ENCODE measurements at regions not wholly inside any gene's neighbourhood (a gene's known extent, or its start where the extent isn't known, plus 50 kb on each side); places are given as distances from the start of the nearest gene placed in this dataset.
A peak's percentile ranks its signal among the peaks of the same experiment; 100 is the strongest.

DNA sequence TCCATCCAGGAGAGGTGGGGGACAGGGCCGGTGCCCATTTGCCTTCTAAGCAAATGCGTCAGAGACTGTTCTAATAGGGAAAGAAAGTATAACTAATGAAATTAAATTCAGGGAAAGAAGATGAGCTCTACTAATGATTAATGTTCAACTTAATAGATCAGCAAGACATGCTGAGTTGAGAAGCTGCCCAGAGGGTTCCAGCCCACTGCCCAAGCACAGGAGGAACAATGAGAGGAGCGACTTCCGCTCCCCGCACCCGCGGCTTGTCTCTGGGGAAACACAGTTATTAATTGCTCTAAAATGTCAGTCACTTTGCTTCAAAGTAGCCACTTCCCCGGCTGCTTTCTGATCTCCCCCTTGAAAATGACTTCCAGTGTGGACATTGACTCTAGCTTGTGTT, 331.3 kb downstream of the UQCRFS1 start:
- H3K4me3 ChIP-seq (replicated peaks; ENCODE audit: low read depth, low read length), result no peak overlapping the region
- TF ChIP-seq, protein P1, sequence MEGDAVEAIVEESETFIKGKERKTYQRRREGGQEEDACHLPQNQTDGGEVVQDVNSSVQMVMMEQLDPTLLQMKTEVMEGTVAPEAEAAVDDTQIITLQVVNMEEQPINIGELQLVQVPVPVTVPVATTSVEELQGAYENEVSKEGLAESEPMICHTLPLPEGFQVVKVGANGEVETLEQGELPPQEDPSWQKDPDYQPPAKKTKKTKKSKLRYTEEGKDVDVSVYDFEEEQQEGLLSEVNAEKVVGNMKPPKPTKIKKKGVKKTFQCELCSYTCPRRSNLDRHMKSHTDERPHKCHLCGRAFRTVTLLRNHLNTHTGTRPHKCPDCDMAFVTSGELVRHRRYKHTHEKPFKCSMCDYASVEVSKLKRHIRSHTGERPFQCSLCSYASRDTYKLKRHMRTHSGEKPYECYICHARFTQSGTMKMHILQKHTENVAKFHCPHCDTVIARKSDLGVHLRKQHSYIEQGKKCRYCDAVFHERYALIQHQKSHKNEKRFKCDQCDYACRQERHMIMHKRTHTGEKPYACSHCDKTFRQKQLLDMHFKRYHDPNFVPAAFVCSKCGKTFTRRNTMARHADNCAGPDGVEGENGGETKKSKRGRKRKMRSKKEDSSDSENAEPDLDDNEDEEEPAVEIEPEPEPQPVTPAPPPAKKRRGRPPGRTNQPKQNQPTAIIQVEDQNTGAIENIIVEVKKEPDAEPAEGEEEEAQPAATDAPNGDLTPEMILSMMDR (IDR thresholded peaks at IDR 0.05; ENCODE audit: low read depth, low read length, missing control alignments), result no peak
- no peak for DNase-seq (ENCODE audit: extremely low read depth, low read depth)

DNA sequence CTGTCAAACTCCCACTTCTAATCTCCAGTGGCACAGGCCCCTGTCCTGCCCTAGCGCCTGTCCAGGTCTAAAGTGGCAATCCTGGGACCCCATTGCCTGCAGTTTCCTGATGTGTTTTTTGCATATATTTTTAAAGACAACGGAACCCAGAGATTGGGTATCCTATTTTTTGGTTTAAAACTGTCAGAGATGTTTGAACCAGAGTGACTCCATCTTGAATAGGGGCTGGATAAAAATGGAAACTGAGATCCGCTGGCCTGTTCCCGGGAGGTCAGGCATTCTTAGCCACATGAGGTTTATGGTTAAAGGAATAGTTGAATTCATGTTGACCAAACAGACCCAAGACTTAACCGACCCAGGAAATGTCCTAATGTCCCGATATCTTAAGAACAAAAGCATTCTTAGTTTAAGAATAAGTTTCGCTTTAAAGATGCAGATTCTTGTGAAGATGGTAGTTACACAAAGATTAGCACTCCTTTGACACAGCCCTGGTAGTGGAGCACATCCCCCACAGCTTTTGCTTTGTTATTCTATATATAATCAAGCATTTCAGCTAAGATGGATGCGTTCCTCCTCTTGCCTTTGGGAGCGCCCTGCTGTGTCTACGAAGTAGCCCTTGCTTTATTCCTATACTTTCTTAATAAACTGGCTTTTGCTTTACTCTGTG, 332.1 kb downstream of the UQCRFS1 start:
- DNase-seq (ENCODE audit: extremely low read depth, low read depth), result no peak
- H3K4me3 ChIP-seq (replicated peaks; ENCODE audit: low read depth, low read length), result no peak overlapping the region
- TF ChIP-seq, protein P1 (IDR thresholded peaks at IDR 0.05; ENCODE audit: low read depth, low read length, missing control alignments), result no peak

DNA sequence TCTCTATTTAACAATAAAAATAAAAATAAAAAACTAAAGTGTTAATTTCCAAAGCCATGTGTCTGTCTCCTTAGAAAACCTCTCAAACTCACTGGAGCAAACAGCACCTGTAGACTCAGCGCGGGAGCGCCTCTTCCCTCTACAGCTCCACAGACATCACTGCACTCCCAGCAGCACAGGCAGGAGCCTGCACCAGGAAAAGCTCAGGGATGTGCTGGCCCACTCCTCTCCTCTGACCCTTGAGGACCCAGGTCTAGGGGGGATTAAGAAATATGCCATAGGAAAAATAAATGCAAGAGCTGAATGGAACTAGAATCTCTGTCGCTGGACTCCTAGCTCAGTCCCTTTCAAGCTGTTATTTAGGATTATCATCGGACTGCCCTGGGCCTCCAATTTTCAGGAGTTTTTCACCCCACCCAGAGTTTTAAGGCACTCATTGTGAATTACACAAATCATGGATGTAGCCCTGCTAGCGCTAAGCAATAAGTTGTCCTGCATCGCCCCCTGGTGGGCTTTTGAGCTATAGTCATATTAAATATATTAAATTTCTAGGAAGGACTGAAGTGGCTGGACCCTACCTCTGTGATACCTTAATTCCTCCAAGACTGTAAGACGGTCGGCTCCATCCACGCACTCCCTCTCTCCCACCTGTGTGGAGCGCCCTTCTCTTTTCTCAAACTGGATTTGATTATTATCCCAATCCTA, 333.9 kb downstream of the UQCRFS1 start:
- DNase-seq (ENCODE audit: extremely low read depth, low read depth), result peak; percentile 33
- TF ChIP-seq, protein P1 (IDR thresholded peaks at IDR 0.05; ENCODE audit: low read depth, low read length, missing control alignments), result peak; percentile 58
- H3K4me3 ChIP-seq (replicated peaks; ENCODE audit: low read depth, low read length), result no peak overlapping the region

DNA sequence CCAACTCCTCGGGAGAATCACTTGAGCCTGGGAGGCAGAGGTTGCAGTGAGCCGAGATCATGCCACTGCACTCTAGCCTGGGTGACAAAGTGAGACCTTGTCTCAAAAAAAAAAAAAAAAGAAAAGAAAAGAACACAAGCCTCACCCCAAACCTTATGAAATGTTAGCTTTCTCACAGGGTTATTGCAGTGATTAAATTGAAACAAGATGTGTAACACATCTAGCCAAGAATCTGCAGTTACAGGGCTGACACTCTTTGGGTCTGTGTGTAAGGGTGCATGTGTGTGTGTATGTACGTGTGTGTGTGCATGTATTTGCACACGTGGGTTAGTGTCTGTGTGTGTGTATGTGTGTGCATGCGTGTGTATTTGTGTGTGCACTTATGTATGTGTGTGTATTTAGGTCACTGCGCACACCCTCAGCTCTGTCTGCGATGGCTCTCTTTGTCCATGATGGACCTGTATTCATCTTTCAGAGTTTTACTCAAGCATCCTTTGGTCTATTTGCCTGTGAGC, 336.3 kb downstream of the UQCRFS1 start:
- no peak for DNase-seq (ENCODE audit: extremely low read depth, low read depth)
- no peak overlapping the region for H3K4me3 ChIP-seq (replicated peaks; ENCODE audit: low read depth, low read length)
- TF ChIP-seq, protein P1 (IDR thresholded peaks at IDR 0.05; ENCODE audit: low read depth, low read length, missing control alignments), result no peak

DNA sequence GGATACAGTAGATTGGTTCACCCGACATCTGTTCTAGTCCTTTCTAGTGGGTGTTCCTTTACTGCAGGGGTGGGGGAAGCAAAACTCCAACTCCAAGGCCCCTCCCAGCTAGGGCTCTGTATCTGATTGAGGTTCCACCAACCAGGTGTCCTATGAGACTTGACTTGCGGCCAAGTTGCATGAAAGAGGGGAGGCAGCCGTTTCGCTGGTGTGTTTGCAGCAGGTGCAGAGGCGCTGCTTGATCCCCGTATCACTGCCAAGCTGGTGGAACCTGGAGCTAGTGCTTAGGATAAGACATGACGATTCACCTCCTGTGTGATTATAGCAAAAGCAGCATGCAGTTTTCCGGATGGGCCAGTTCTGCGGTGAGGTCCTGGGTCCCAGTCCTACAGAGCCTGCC, 338.2 kb downstream of the UQCRFS1 start:
- no peak for DNase-seq (ENCODE audit: extremely low read depth, low read depth)
- TF ChIP-seq, protein P1 (IDR thresholded peaks at IDR 0.05; ENCODE audit: low read depth, low read length, missing control alignments), result no peak
- no peak overlapping the region for H3K4me3 ChIP-seq (replicated peaks; ENCODE audit: low read depth, low read length)

DNA sequence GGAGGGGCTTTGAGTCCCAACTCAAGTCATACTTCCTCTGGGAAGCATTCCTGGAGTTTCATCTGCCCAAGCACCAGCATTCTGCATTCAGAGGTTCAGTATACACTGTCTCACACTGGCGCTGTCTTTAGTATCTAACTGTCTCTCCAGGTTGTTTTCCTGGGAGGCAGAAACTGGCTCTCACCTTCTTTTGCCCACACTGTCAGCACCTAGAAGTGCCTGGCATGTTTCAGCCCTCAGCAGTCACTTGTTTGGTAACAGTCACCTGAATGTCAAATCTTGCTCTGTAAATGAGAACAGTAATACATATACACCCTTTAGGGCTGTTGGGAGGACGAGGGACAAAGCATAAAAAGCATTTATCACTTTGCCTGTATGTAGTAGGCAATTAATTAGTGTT, 339.6 kb downstream of the UQCRFS1 start:
- DNase-seq (ENCODE audit: extremely low read depth, low read depth), result no peak
- no peak overlapping the region for H3K4me3 ChIP-seq (replicated peaks; ENCODE audit: low read depth, low read length)
- TF ChIP-seq, protein P1 (IDR thresholded peaks at IDR 0.05; ENCODE audit: low read depth, low read length, missing control alignments), result no peak
